ENCODE measurements at regions not wholly inside any gene's neighbourhood (a gene's known extent, or its start where the extent isn't known, plus 50 kb on each side); places are given as distances from the start of the nearest gene placed in this dataset.
"Not testable (repeated sequence)": the region's sequence is repeated elsewhere in the genome, so short reads cannot be mapped to it uniquely, and the experiment has no call there.

GRCh38 chr2:210860276-210860675, 303.9 kb downstream of the CPS1 start:
- Histone ChIP-seq H3K4me3 (ENCODE audit: extremely low read depth, insufficient read depth, low read length, poor library complexity, severe bottlenecking) (no peak overlapping the region), H3K27ac (ENCODE audit: low read depth, low read length, severe bottlenecking) (no peak overlapping the region), H3K4me1 (ENCODE audit: control insufficient read depth, insufficient read depth, low read length, poor library complexity, severe bottlenecking) (peaks cover 9% of the 10 kb centered on the region), H3K9me3 (ENCODE audit: control insufficient read depth, low read length) (no peaks in the 10 kb centered on the region), H3K36me3 (ENCODE audit: control insufficient read depth, insufficient read depth, low read length) (no peaks in the 10 kb centered on the region)
- WGBS, 2 experiments (ENCODE audit: insufficient coverage in 2 of 2): 100% methylated on average over 1 of the region's 5 CpGs; no CpG with 5 or more reads in 1 of the 2 experiments

- Histone ChIP-seq H3K4me3 (ENCODE audit: extremely low read depth, insufficient read depth, low read length, poor library complexity, severe bottlenecking) (no peak overlapping the region), H3K27ac (ENCODE audit: low read depth, low read length, severe bottlenecking) (no peak overlapping the region), H3K36me3 (ENCODE audit: control insufficient read depth, insufficient read depth, low read length) (no peaks in the 10 kb centered on the region), H3K9me3 (ENCODE audit: control insufficient read depth, low read length) (no peaks in the 10 kb centered on the region), H3K4me1 (ENCODE audit: control insufficient read depth, insufficient read depth, low read length, poor library complexity, severe bottlenecking) (peaks cover 9% of the 10 kb centered on the region)
- WGBS, 2 experiments (ENCODE audit: insufficient coverage in 2 of 2): no CpG with 5 or more reads among the region's 2 CpGs
Observed at GRCh38 chr2:210861038-210861665, 304.8 kb downstream of the CPS1 start.

GRCh38 chr2:210862283-210863065, 306.1 kb downstream of the CPS1 start:
- no peak overlapping the region for H3K27ac ChIP-seq (ENCODE audit: low read depth, low read length, severe bottlenecking)
- H3K4me1 ChIP-seq (ENCODE audit: control insufficient read depth, insufficient read depth, low read length, poor library complexity, severe bottlenecking): peaks cover 9% of the 10 kb centered on the region
- H3K9me3 ChIP-seq (ENCODE audit: control insufficient read depth, low read length): no peaks in the 10 kb centered on the region
- no peaks in the 10 kb centered on the region for H3K36me3 ChIP-seq (ENCODE audit: control insufficient read depth, insufficient read depth, low read length)
- no peak overlapping the region for H3K4me3 ChIP-seq (ENCODE audit: extremely low read depth, insufficient read depth, low read length, poor library complexity, severe bottlenecking)
- WGBS, 2 experiments (ENCODE audit: insufficient coverage in 2 of 2): no CpG with 5 or more reads among the region's 2 CpGs

DNA sequence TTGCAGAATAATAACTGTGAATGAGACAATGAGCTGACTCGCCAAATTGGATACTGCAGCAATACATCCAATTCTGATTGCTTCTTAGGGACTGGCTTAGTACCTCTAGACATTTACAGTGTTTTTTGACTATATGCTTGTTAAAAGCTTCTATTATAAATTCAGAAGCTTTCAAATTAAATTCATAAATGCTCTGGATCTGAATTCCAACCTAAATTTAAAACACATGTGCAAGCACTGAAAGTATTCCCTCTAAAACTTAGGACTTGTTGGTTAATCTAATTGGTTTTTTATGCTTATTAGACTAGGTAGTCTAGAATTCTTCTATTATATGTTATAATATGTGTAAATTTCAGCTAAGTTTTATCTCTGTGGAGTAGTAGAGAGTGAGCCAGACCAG, 306.9 kb downstream of the CPS1 start:
- H3K9me3 ChIP-seq (ENCODE audit: control insufficient read depth, low read length): no peaks in the 10 kb centered on the region
- H3K36me3 ChIP-seq (ENCODE audit: control insufficient read depth, insufficient read depth, low read length): no peaks in the 10 kb centered on the region
- H3K27ac ChIP-seq (ENCODE audit: low read depth, low read length, severe bottlenecking): no peak overlapping the region
- no peak overlapping the region for H3K4me3 ChIP-seq (ENCODE audit: extremely low read depth, insufficient read depth, low read length, poor library complexity, severe bottlenecking)
- H3K4me1 ChIP-seq (ENCODE audit: control insufficient read depth, insufficient read depth, low read length, poor library complexity, severe bottlenecking): peaks cover 9% of the 10 kb centered on the region
- WGBS, 2 experiments (ENCODE audit: insufficient coverage in 2 of 2): no CpG with 5 or more reads among the region's 1 CpG

- 86 to 100% methylated on average over 1 of the region's 3 CpGs for WGBS, 2 experiments (ENCODE audit: insufficient coverage in 2 of 2)
- not testable (repeated sequence) for H3K4me3 ChIP-seq (ENCODE audit: extremely low read depth, insufficient read depth, low read length, poor library complexity, severe bottlenecking); H3K27ac ChIP-seq (ENCODE audit: low read depth, low read length, severe bottlenecking); H3K36me3 ChIP-seq (ENCODE audit: control insufficient read depth, insufficient read depth, low read length); H3K4me1 ChIP-seq (ENCODE audit: control insufficient read depth, insufficient read depth, low read length, poor library complexity, severe bottlenecking); H3K9me3 ChIP-seq (ENCODE audit: control insufficient read depth, low read length)
Observed at GRCh38 chr2:210871566-210871965, 315.2 kb downstream of the CPS1 start.

GRCh38 chr2:210873631-210874030, 317.2 kb downstream of the CPS1 start:
- no peak overlapping the region for H3K4me3 ChIP-seq (ENCODE audit: extremely low read depth, insufficient read depth, low read length, poor library complexity, severe bottlenecking)

DNA sequence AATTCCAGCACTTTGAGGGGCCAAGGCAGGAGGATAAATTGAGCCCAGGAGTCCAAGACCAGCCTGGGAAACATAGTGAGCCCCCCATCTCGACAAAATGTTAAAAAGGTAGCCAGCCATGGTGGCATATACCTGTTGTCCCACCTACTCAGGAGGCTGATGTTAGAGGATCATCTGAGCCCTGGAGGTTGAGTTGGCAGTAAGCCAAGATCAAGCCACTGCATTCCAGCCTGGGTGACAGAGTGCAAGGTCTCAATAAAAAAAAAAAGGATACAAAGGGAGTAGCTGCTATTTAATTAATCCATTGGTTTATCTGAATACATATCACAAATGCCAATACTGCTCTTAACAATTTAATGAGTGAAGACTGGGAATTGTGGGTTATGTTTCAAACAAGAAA, 327.8 kb downstream of the CPS1 start:
- Histone ChIP-seq H3K27ac (ENCODE audit: low read depth, low read length, severe bottlenecking) (no peak overlapping the region), H3K36me3 (ENCODE audit: control insufficient read depth, insufficient read depth, low read length) (no peaks in the 10 kb centered on the region), H3K4me1 (ENCODE audit: control insufficient read depth, insufficient read depth, low read length, poor library complexity, severe bottlenecking) (no peaks in the 10 kb centered on the region), H3K9me3 (ENCODE audit: control insufficient read depth, low read length) (no peaks in the 10 kb centered on the region), H3K4me3 (ENCODE audit: extremely low read depth, insufficient read depth, low read length, poor library complexity, severe bottlenecking) (no peak overlapping the region)
- WGBS, 2 experiments (ENCODE audit: insufficient coverage in 2 of 2): no CpG with 5 or more reads among the region's 1 CpG

More at GRCh38 chr2:210873631-210874030, 317.2 kb downstream of the CPS1 start:
- Histone ChIP-seq H3K36me3 (ENCODE audit: control insufficient read depth, insufficient read depth, low read length) (no peaks in the 10 kb centered on the region), H3K4me1 (ENCODE audit: control insufficient read depth, insufficient read depth, low read length, poor library complexity, severe bottlenecking) (no peaks in the 10 kb centered on the region), H3K27ac (ENCODE audit: low read depth, low read length, severe bottlenecking) (no peak overlapping the region), H3K9me3 (ENCODE audit: control insufficient read depth, low read length) (no peaks in the 10 kb centered on the region)
- no CpG with 5 or more reads among the region's 1 CpG for WGBS, 2 experiments (ENCODE audit: insufficient coverage in 2 of 2)

DNA sequence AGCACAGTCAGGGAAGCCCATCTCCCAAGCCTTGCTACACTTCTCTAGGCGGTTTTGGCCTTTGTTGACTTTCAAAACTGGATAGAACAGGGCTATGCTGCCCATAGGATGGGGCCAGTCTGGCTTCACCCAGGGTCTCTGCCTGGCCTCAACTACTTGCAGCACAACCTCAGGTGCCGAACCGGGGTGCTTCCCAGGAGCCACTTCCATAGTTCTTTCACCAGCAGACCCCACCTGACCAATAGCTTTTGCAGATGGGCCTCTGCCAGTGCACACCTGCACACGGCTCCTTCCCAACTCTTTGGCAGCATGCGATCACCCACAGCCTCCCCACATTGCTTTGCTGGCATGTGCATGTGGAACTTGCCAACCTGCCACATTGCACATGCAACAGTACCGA, 331.6 kb downstream of the CPS1 start:
- H3K4me1 ChIP-seq (ENCODE audit: control insufficient read depth, insufficient read depth, low read length, poor library complexity, severe bottlenecking): no peaks in the 10 kb centered on the region
- H3K9me3 ChIP-seq (ENCODE audit: control insufficient read depth, low read length): no peaks in the 10 kb centered on the region
- 77 to 90% methylated on average over 1 to 4 of the region's 6 CpGs for WGBS, 2 experiments (ENCODE audit: insufficient coverage in 2 of 2)
- no peak overlapping the region for H3K27ac ChIP-seq (ENCODE audit: low read depth, low read length, severe bottlenecking)
- H3K36me3 ChIP-seq (ENCODE audit: control insufficient read depth, insufficient read depth, low read length): no peaks in the 10 kb centered on the region
- H3K4me3 ChIP-seq (ENCODE audit: extremely low read depth, insufficient read depth, low read length, poor library complexity, severe bottlenecking): no peak overlapping the region

DNA sequence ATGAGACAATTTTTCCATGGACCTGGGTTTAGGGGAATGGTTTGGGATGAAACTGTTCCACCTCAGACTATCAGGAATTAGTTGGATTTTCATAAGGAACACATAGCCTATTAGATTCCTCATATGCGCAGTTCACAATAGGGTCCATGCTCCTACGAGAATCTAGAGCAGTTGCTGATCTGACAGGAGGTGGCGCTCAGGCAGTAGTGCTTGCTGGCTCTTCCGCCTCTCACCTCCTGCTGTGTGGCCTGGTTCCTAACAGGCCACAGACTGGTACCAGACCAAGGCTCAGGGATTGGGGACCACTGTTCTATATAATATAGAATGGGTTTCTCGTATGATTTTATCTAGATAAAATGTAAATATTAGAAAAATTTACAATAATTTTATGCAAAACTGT, 338.7 kb downstream of the CPS1 start:
- Histone ChIP-seq H3K27ac (ENCODE audit: low read depth, low read length, severe bottlenecking) (no peak overlapping the region), H3K4me1 (ENCODE audit: control insufficient read depth, insufficient read depth, low read length, poor library complexity, severe bottlenecking) (no peaks in the 10 kb centered on the region), H3K4me3 (ENCODE audit: extremely low read depth, insufficient read depth, low read length, poor library complexity, severe bottlenecking) (no peak overlapping the region), H3K36me3 (ENCODE audit: control insufficient read depth, insufficient read depth, low read length) (no peaks in the 10 kb centered on the region), H3K9me3 (ENCODE audit: control insufficient read depth, low read length) (no peaks in the 10 kb centered on the region)
- WGBS, 2 experiments (ENCODE audit: insufficient coverage in 2 of 2): 75 to 83% methylated on average over 4 of the region's 5 CpGs

DNA sequence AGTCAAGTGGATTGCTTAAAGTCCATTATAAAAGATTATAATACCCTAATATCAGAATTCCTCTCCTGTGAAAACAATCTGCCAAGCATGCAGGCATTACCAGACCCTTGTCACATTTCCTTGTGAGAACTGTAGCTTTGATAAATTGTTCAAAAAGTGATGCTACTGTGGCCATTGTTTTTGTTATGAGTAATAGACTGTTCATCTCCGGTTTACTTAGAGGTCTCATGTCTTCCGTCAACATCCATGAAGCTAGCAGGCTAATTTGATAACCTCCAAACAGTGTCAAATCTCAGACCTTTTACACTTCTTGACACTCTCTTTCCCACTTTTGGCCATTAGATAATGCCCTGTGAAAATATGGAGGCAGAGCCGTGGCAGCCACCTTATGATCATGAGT, 342.7 kb downstream of the CPS1 start:
- no peaks in the 10 kb centered on the region for H3K36me3 ChIP-seq (ENCODE audit: control insufficient read depth, insufficient read depth, low read length)
- no peak overlapping the region for H3K27ac ChIP-seq (ENCODE audit: low read depth, low read length, severe bottlenecking)
- no peaks in the 10 kb centered on the region for H3K4me1 ChIP-seq (ENCODE audit: control insufficient read depth, insufficient read depth, low read length, poor library complexity, severe bottlenecking)
- H3K4me3 ChIP-seq (ENCODE audit: extremely low read depth, insufficient read depth, low read length, poor library complexity, severe bottlenecking): no peak overlapping the region
- no peaks in the 10 kb centered on the region for H3K9me3 ChIP-seq (ENCODE audit: control insufficient read depth, low read length)
- no CpG with 5 or more reads among the region's 3 CpGs for WGBS, 2 experiments (ENCODE audit: insufficient coverage in 2 of 2)

DNA sequence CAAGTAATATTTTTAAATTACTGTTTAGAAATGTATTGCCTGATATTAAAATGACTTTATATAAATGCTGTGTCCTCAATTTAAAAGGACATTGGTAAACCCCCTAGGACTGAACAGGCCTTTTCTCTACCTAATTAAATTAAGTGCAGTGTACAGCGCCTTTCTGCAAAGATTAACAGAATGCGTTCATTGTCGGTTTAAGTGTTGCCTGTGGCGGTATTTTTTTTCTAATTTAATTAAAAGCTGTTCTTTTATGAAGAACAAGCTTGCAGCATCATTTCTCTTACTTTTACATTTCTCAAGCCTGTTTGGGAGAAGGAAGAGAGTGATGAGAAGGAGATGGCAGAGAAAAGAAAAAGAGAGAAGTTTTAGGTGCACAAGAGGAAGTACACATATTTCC, 344.9 kb downstream of the CPS1 start:
- H3K4me3 ChIP-seq (ENCODE audit: extremely low read depth, insufficient read depth, low read length, poor library complexity, severe bottlenecking): no peak overlapping the region
- WGBS, 2 experiments (ENCODE audit: insufficient coverage in 2 of 2): no CpG with 5 or more reads among the region's 4 CpGs
- no peaks in the 10 kb centered on the region for H3K4me1 ChIP-seq (ENCODE audit: control insufficient read depth, insufficient read depth, low read length, poor library complexity, severe bottlenecking)
- no peaks in the 10 kb centered on the region for H3K9me3 ChIP-seq (ENCODE audit: control insufficient read depth, low read length)
- H3K27ac ChIP-seq (ENCODE audit: low read depth, low read length, severe bottlenecking): no peak overlapping the region
- H3K36me3 ChIP-seq (ENCODE audit: control insufficient read depth, insufficient read depth, low read length): no peaks in the 10 kb centered on the region
